ENCODE measurements at regions not wholly inside any gene's neighbourhood (a gene's known extent, or its start where the extent isn't known, plus 50 kb on each side); places are given as distances from the start of the nearest gene placed in this dataset.

DNA sequence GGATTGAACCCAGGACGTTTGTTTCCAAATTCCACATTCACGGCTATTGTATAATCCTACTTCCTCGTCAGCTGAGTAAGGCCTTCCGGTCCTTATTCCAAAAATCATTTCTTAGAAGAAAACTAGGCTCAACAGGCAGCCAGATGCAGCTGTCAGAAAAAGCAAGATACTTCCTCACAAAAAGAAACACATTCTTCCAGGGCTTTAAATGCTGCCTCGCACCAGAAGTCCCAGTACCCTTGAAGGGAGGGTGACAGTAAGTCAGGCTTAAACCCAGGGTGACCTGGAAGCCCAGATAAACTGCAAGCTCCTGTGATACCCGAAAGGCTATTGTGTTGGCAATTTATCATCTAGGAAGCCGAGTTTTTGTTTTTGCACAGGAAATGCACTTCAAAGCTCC, 414.0 kb downstream of the NFIB start:
- H3K4me3 ChIP-seq (ENCODE audit: low read depth, low read length): no peak overlapping the region
- TF ChIP-seq CTCF (IDR thresholded peaks at IDR 0.05; ENCODE audit: insufficient read depth, low read depth, low read length, missing control alignments): no peak
- no peak for DNase-seq (ENCODE audit: low read depth)

GRCh38 chr9:13898957-13899356, 415.0 kb downstream of the NFIB start:
- H3K4me3 ChIP-seq (ENCODE audit: low read depth, low read length): no peak overlapping the region
- no peak for TF ChIP-seq CTCF (IDR thresholded peaks at IDR 0.05; ENCODE audit: insufficient read depth, low read depth, low read length, missing control alignments)
- no peak for DNase-seq (ENCODE audit: low read depth)

GRCh38 chr9:13896922-13897835, 416.8 kb downstream of the NFIB start:
- no peak for TF ChIP-seq CTCF (IDR thresholded peaks at IDR 0.05; ENCODE audit: insufficient read depth, low read depth, low read length, missing control alignments)
- DNase-seq (ENCODE audit: low read depth): no peak
- no peak overlapping the region for H3K4me3 ChIP-seq (ENCODE audit: low read depth, low read length)

GRCh38 chr9:13896047-13896446, 417.9 kb downstream of the NFIB start:
- DNase-seq (ENCODE audit: low read depth): no peak
- H3K4me3 ChIP-seq (ENCODE audit: low read depth, low read length): no peak overlapping the region
- TF ChIP-seq CTCF (IDR thresholded peaks at IDR 0.05; ENCODE audit: insufficient read depth, low read depth, low read length, missing control alignments): no peak

GRCh38 chr9:13885258-13885657, 428.7 kb downstream of the NFIB start:
- no peak for DNase-seq (ENCODE audit: low read depth)
- TF ChIP-seq CTCF (IDR thresholded peaks at IDR 0.05; ENCODE audit: insufficient read depth, low read depth, low read length, missing control alignments): no peak
- H3K4me3 ChIP-seq (ENCODE audit: low read depth, low read length): no peak overlapping the region

DNA sequence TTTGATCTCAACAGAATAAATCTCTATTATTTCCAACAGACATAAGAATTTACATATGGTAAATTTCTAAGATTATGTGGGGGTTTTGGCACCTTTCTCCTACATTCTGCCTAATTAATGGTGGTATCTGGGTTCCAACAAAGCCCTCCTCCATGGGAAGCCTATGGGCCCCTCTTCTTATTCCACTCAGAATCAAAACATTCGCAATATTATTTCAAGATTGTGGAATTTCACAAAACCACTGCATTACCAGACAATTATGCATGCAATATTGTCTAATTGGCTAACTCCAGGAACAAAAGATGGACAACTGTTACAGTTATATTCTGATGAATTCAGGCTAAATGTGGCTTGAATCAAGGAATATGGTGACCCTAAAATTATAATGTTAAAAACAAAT, 434.0 kb downstream of the NFIB start:
- DNase-seq (ENCODE audit: low read depth): no peak
- no peak overlapping the region for H3K4me3 ChIP-seq (ENCODE audit: low read depth, low read length)
- no peak for TF ChIP-seq CTCF (IDR thresholded peaks at IDR 0.05; ENCODE audit: insufficient read depth, low read depth, low read length, missing control alignments)

DNA sequence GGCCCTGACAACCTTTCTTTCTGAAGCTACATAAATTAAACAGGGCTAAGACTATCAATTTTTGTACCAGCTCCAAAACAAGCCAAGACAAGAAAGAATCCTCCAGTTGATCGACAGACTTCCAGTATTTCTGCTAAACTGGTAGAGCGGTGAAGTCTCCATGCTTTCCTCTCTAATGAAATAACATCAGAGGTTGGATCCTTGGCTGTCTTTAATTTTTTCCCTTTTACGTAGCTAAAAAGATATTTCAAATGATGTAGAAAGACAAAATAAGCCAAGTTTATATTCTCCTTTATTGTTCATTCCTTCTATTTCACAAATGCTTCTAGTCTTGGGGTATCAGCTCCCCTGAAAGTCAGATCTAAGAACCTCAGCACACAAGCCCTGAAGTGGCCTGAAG, 434.9 kb downstream of the NFIB start:
- no peak for TF ChIP-seq CTCF (IDR thresholded peaks at IDR 0.05; ENCODE audit: insufficient read depth, low read depth, low read length, missing control alignments)
- DNase-seq (ENCODE audit: low read depth): no peak
- H3K4me3 ChIP-seq (ENCODE audit: low read depth, low read length): no peak overlapping the region
